ENCODE measurements at regions not wholly inside any gene's neighbourhood (a gene's known extent, or its start where the extent isn't known, plus 50 kb on each side); places are given as distances from the start of the nearest gene placed in this dataset.

- DNase-seq, result no peak
- intact Hi-C loops (cut with DNase I), result no loop called here
Observed at GRCh38 chr5:56461584-56461983, 228.5 kb upstream of the ANKRD55 start.

GRCh38 chr5:56460681-56461191, 227.6 kb upstream of the ANKRD55 start:
- intact Hi-C loops (cut with DNase I), result no loop called here
- DNase-seq, result no peak

- DNase-seq, result no peak
- intact Hi-C loops (cut with DNase I), result no loop called here
Observed at GRCh38 chr5:56460195-56460546, 227.0 kb upstream of the ANKRD55 start.

GRCh38 chr5:56459394-56460194, 226.5 kb upstream of the ANKRD55 start:
- no peak for DNase-seq
- intact Hi-C loops (cut with DNase I), result no loop called here

- peak in 3 of 42 donors; percentile 7 to 19 (median 9) for DNase-seq
- intact Hi-C loops (cut with DNase I), result no loop called here
Observed at GRCh38 chr5:56457887-56458812, 225.0 kb upstream of the ANKRD55 start.

- intact Hi-C loops (cut with DNase I), result no loop called here
- DNase-seq, result no peak
Observed at GRCh38 chr5:56456002-56456401, 222.9 kb upstream of the ANKRD55 start.

- intact Hi-C loops (cut with DNase I), result no loop called here
- no peak for DNase-seq
Observed at GRCh38 chr5:56455417-56455816, 222.3 kb upstream of the ANKRD55 start.

GRCh38 chr5:56454219-56454862, 221.2 kb upstream of the ANKRD55 start:
- intact Hi-C loops (cut with DNase I), result no loop called here
- no peak for DNase-seq

- DNase-seq, result no peak
- intact Hi-C loops (cut with DNase I), result no loop called here
Observed at GRCh38 chr5:56451742-56452141, 218.6 kb upstream of the ANKRD55 start.

GRCh38 chr5:56450766-56451165, 217.6 kb upstream of the ANKRD55 start:
- intact Hi-C loops (cut with DNase I), result no loop called here
- peak in 4 of 42 donors; percentile 3 to 11 (median 4) for DNase-seq

GRCh38 chr5:56449071-56449640, 216.0 kb upstream of the ANKRD55 start:
- intact Hi-C loops (cut with DNase I), result no loop called here

GRCh38 chr5:56447656-56448055, 214.5 kb upstream of the ANKRD55 start:
- no peak for DNase-seq
- intact Hi-C loops (cut with DNase I), result no loop called here

More at GRCh38 chr5:56449071-56449640, 216.0 kb upstream of the ANKRD55 start:
- no peak for DNase-seq

GRCh38 chr5:56447232-56447631, 214.1 kb upstream of the ANKRD55 start:
- intact Hi-C loops (cut with DNase I), result no loop called here
- DNase-seq, result no peak

- no peak for DNase-seq
- intact Hi-C loops (cut with DNase I), result no loop called here
Observed at GRCh38 chr5:56446728-56447127, 213.6 kb upstream of the ANKRD55 start.

- DNase-seq, result no peak
Observed at GRCh38 chr5:56443826-56444225, 210.7 kb upstream of the ANKRD55 start.

GRCh38 chr5:56440871-56441740, 208.0 kb upstream of the ANKRD55 start:
- intact Hi-C loops (cut with DNase I), result no loop called here
- DNase-seq, result no peak

More at GRCh38 chr5:56443826-56444225, 210.7 kb upstream of the ANKRD55 start:
- intact Hi-C loops (cut with DNase I), result no loop called here

- intact Hi-C loops (cut with DNase I), result no loop called here
Observed at GRCh38 chr5:56434986-56435385, 201.9 kb upstream of the ANKRD55 start.

GRCh38 chr5:56433039-56433617, 200.0 kb upstream of the ANKRD55 start:
- intact Hi-C loops (cut with DNase I), result no loop called here
- DNase-seq, result no peak

More at GRCh38 chr5:56434986-56435385, 201.9 kb upstream of the ANKRD55 start:
- DNase-seq, result no peak
